H1 (cell line): ENCODE measurements at regions not wholly inside any gene's neighbourhood (a gene's known extent, or its start where the extent isn't known, plus 50 kb on each side); places are given as distances from the start of the nearest gene placed in this dataset.

Experiments
- RNF2 ChIP-seq: fragments of 200-900, 300-1000 bp; sonication (generic); IDR thresholded peaks from 2 replicates; pipeline ENCODE4 v1.7.1; 2016; ENCODE audit warnings: borderline replicate concordance, low read depth, mild to moderate bottlenecking, antibody characterized with exemption, low read length; ENCODE audit not compliant: poor library complexity, severe bottlenecking; ENCODE audit errors: missing control alignments
- TAF1 ChIP-seq: IDR thresholded peaks from 2 replicates; pipeline ENCODE4 v1.6.1; 2011; ENCODE audit warnings: mild to moderate bottlenecking, low read depth, low read length

DNA sequence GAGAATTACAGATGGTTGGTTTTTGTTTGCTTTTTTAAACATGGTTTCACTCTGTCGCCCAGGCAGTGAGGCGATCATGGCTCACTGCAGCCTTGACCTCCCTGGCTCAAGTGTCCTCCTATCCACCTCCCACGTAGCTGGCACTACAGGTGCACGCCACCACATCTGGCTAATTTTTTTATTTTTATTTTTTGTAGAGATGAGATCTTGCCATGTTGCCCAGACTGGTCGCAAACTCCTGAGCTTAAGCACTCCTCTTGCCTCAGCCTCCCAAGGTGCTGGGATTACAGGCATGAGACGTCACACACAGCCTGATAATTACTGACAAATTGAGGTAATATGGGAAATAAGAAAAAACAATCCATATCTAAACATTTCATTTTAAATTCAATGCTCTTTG lies 110.5 kb upstream of the ZSWIM2 start (continued):
- TF ChIP-seq RNF2: no peak
- TF ChIP-seq TAF1: no peak
